CD4-positive, alpha-beta T cell treated with Interleukin-10 for 1 hour (primary cell): ENCODE measurements at regions not wholly inside any gene's neighbourhood (a gene's known extent, or its start where the extent isn't known, plus 50 kb on each side); places are given as distances from the start of the nearest gene placed in this dataset.

Experiments
- DNase-seq: peaks from one replicate; pipeline ENCODE4 v3.0.0-alpha.2; 2020

GRCh38 chr1:116299248-116299647 lies 73.8 kb upstream of the ATP1A1 start:
- no peak for DNase-seq

- no peak for DNase-seq
These were observed 70.8 kb upstream of the ATP1A1 start for GRCh38 chr1:116302281-116302680.

- no peak for DNase-seq
These were observed 66.9 kb upstream of the ATP1A1 start for GRCh38 chr1:116306102-116306501.

- DNase-seq: no peak
These were observed 66.1 kb upstream of the ATP1A1 start for GRCh38 chr1:116306840-116307442.

DNA sequence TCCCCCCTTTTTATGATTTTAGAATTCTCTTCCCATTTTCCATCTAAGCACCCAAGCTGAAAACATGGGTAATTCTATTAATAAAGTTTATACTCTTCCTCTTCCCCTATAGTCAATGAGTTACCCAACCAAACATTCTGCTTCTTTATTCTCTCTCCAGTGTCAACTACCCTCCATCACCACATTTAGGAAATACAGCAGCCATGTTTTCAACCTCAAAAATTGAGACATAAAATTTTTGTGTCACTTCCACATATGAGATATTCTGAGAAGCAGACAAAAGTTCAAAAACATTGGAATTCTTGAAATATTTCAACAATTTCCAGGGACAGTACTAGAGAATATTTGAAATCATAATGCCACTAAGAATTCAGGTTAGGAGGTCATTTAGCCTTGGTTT lies 64.8 kb upstream of the ATP1A1 start:
- DNase-seq: no peak

DNA sequence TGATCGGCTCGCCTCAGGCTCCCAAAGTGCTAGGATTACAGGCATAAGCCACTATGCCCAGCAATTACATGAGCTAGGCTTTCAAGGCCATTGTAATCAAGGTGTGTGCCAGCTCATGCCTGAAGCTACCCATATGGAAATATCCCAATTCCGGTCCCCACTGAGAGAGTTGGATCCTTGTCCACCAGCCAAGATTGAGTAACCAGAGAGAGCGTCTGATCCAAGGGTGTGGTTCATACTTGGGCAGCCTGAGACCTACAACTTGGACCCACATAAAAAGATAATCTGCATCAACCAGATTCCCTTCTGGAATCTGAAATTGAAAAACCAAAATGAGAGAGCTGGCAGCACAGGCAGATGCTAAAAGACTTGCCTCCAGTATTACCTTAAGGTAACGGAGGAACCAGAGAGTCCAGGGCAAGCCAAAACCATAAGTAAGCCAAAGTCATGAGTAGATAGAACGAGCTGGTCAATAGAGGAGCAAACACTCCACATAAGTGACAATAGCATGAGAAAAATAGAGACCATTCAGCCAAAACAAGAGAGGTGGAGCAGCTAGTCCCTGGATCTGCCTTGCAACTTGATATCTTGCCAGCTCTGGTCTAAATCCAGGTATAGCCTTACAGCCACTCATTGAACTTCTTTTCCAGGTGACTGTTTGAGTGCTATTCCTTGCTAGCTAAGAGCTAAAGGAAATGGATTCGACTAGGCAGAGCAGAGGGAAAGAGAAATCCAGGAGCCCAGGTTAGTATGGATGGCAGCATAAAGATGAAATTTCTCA lies 63.8 kb upstream of the ATP1A1 start:
- DNase-seq: no peak

- no peak for DNase-seq
These were observed 62.9 kb upstream of the ATP1A1 start for GRCh38 chr1:116310180-116310579.

GRCh38 chr1:116311193-116311592 lies 61.9 kb upstream of the ATP1A1 start:
- DNase-seq: no peak

DNA sequence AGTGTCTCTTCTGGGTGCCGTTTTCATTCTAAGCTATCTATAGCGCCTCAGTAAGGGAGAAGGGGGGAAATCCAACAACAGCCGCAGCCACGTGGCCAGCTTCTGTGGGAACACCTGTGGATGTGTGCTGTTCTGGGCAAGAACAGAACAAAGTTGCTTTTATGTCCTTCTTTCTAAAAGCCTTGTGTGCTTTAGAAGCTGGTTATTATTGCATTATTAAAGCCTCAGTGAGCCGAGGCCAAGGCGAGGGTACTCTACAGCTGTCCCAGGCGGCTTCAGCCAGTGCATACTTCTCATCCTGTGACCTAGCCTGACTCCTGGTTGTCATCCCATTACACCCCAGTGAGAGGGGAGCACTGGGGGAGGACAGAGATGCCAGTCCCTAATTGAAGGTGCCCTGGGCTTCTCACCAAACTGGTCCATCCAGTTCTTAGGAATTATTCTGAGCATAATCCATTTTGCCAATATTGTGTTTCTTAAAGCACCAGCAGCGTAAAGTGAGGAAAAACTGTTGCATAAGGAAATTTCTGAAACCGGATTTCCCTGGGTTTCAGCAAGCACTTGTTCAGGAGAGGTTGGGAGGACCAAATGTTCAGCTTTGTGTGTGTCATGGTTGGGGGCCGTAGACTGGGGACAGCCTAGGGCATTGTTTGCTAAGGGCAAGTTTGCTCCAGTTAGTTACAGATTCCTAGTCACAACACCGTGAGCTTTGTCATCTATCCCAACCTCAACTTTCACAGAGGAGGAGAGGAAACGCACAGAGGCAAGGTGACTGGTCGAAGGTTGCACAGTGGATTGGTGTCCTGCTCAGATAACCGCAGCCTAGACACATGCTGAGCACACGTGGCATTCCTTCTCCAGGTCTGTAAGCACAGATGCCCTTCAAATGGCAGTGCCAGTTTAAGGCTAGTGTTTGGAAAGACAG lies 61.0 kb upstream of the ATP1A1 start:
- no peak for DNase-seq

- no peak for DNase-seq
These were observed 60.4 kb upstream of the ATP1A1 start for GRCh38 chr1:116312681-116313069.

DNA sequence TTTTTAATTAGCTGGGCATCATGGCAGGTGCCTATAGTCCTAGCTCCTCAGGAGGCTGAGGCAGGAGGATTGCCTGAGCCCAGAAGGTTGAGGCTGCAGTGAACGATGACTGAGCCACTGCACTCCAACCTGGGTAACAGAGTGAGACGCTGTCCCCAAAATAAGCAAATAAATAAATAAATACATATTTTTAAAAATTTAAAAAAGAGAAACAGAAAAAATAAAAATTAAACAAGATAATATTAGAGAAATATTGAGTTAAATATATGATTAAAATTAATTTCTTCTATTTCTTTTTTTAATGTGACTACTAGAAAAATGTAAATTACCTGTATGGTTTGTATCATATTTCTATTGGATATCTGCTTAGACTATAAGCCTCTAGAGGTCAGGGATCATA lies 59.3 kb upstream of the ATP1A1 start:
- no peak for DNase-seq

DNA sequence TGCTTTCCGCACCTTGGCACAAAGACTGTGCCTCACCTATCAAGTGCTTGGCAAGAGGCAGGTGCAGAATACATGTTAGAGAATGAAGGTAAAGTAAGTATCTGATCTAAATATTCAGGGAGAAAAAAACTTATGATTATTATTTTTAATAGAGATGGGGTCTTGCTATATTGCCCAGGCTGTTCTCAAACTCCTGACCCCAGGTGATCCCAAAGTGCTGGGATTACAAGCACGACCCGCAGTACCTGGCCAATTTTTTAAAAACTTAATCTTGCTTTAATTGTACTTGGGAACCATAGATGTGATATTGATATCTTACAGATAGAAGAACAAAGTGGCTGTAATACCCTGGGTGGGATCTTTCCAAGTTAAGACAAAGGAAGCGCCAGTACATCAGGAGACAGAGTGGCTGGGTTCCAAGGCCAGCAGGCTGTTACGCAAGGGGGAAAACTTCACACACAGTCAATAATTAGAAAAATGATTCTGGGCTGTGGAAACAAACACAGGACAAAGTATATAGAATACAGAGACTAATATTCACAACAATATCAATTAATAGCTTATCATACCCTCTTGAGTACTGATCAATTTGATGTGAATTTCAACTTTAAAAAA lies 58.6 kb upstream of the ATP1A1 start:
- DNase-seq: no peak

DNA sequence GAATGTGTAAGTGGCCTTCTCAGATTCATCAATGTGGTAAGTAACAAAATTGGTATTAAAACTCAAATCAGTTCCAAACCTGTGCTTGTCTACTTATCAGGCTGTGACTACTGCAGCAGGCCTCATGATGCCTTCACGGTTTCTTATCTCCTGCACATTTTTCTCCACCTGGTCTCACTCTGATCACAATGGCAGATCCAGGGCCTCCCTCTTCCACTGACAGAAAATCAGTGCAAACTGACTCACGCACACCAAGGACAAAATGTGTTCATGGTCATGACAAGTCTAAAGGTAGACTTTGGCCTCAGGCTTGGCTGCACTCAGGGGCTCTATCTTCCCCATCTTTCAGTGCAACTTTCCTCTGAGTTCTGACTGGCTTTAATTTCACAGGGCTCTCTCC lies 56.7 kb upstream of the ATP1A1 start:
- no peak for DNase-seq

- DNase-seq: no peak
These were observed 54.1 kb upstream of the ATP1A1 start for GRCh38 chr1:116318897-116319296.

DNA sequence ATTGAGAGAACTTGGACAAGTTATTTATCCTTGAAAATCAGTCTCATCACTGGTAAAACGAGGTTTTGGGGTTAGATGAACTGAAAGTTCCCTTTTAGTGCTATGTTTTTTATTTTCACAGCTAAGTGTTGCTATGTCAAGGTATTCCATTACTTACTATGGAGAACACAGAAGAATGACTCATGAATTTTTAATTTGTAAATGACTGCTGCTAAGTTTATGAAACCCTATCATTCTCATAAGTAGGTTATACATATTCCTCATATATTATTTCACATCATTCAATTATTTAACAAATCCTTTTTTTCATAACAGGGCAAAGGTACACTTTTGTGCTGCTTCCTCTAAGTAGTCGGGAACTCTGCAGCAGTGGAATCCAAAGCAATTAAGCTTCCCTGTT lies 52.2 kb upstream of the ATP1A1 start:
- no peak for DNase-seq

GRCh38 chr1:116321766-116322175 lies 51.3 kb upstream of the ATP1A1 start:
- no peak for DNase-seq

DNA sequence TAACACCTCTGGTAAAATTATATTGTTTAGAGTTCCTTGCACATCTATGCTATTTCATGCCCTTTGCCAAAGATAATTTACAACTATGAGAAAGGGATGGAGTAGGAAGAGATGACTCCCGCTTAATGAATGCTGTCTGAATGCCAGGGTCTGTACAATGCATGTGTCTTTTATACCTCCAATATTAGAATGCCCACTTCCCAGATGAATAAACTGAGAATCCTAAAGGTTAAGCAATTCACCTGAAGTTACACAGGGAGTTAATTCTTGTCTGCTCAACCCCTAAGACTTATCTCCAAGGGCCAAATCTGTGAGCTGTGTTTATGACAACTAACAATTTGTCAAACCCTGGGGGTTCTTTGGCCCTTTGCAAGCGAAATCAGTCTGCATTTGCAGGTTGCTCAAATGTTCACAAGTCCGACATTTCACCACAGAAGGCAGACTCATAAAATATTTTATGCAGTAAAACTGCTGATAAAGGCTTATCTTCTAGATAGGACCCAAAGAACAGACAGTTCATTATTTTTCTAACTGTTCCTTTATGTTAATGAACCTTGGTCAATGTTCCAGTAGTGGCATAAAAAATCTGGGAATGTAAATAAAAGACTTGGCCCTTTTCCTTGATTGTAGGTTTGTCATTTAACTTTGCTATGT lies 50.2 kb upstream of the ATP1A1 start:
- no peak for DNase-seq
